Ovary (tissue), 7 donors: ENCODE measurements at regions not wholly inside any gene's neighbourhood (a gene's known extent, or its start where the extent isn't known, plus 50 kb on each side); places are given as distances from the start of the nearest gene placed in this dataset.

Source experiments
- DNase-seq, 5 donors: peaks; one replicate each; pipeline ENCODE4 v3.0.0-alpha.2; 2019 to 2020
- H3K27ac ChIP-seq, 2 donors: fragments of 200-600 bp; one replicate each; pipeline versions ENCODE4 v1.5.1 to v1.8.0; 2019 to 2022
- H3K27me3 ChIP-seq: fragments of 200-600 bp; one replicate; pipeline ENCODE4 v1.8.0; 2022
- H3K36me3 ChIP-seq: fragments of 200-600 bp; sonication (generic); one replicate; pipeline ENCODE4 v1.5.1; 2019
- H3K4me1 ChIP-seq: one replicate; pipeline ENCODE4 v1.8.1; 2013; ENCODE audit warnings: mild to moderate bottlenecking, moderate library complexity; ENCODE audit not compliant: insufficient read depth
- H3K4me3 ChIP-seq: fragments of 200-600 bp; sonication (generic); one replicate; pipeline ENCODE4 v1.5.1; 2017
- H3K9me3 ChIP-seq, 2 donors: fragments of 200-600 bp in 1 of 2; sonication (generic) in 1 of 2; one replicate each; pipeline versions ENCODE4 v1.5.1 to v1.8.1; 2013 to 2019; ENCODE audit warnings: mild to moderate bottlenecking in 1 of 2, moderate library complexity in 1 of 2
- EP300 ChIP-seq: sonication (generic); formaldehyde crosslinking; IDR thresholded peaks from one replicate; pipeline ENCODE4 v1.6.1; 2017; ENCODE audit warnings: antibody characterized with exemption
- POLR2A ChIP-seq: fragments of 450-650 bp; IDR thresholded peaks from one replicate; pipeline ENCODE4 v1.6.1; 2017; ENCODE audit warnings: antibody characterized with exemption, mild to moderate bottlenecking, moderate library complexity
- WGBS, 3 donors: extraction: QIAGEN DNeasy Blood & Tissue Kit in 1 of 3; methylation state at CpG; one replicate each; pipeline versions ENCODE4 v1.1.5 to v1.1.7; 2013 to 2017; 5-methylcytosine and 5-hydroxymethylcytosine counted together
- intact Hi-C, 4 donors: fragments of 100-400 bp; cut with DNase I; formaldehyde crosslinking; loops; one replicate each; pipeline versions ENCODE4 v1.11.0 to v1.15.1; 2022 to 2023
- TF ChIP-seq, protein P1 (sequence below), 3 donors: fragments of 450-650 bp in 2 of 3; fragments of 200-600 bp in 1 of 3; IDR thresholded peaks; one replicate each; pipeline versions ENCODE4 v1.5.1 to v1.8.0; 2016 to 2022; ENCODE audit warnings: antibody characterized with exemption in 3 of 3, mild to moderate bottlenecking in 1 of 3
- donor health status: DM: no; HTN: no; CAD: no; lungs with moderate emphysema.
- donor health status: DM: no; HTN: no; CAD: no.
- donor health status: Bipolar disorder and iron deficiency.
- donor health status: DM: no; HTN: no; CAD: no.
- donor health status: DM: yes; HTN: yes; CAD: no.

DNA sequence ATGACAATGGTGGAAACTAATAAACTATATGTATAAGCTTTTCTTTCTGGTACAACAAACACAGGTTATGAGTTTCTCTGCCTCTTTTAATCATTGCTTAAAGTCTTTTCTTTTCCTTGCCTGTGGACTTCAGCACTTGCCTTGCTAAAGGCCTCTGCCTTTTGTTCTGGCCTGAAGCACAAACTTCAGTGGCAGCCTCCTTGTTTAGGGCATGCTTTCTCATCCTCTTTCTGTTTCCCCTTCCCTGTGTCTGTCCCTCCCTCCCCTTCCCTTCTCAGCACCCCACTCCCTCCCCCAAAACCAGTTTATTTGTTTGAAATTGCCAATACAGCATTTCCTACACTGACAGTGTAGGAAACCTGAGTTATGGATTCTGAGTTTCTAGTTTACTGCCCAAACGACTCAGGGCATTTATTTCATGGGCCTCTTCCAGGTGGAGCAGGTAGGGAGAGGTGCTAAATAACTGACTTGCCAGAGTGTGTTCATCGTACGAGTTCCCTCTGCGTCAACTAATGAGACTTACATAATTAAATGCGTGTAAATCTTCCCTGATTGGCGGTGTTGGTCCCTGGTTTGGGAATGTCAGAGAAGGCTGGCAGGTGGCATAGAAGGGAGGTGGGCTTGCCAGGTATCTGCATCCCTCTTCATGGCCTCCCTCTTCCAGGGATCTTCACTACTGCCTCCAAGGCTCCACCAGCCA, 311.0 kb downstream of the FBXW7 start:
- Histone ChIP-seq H3K9me3 (no peaks in the 10 kb centered on the region), H3K36me3 (no peaks in the 10 kb centered on the region), H3K27me3 (no peaks in the 10 kb centered on the region), H3K27ac (no peak overlapping the region), H3K4me1 (no peaks in the 10 kb centered on the region), H3K4me3 (no peak overlapping the region)
- TF ChIP-seq, protein P1, sequence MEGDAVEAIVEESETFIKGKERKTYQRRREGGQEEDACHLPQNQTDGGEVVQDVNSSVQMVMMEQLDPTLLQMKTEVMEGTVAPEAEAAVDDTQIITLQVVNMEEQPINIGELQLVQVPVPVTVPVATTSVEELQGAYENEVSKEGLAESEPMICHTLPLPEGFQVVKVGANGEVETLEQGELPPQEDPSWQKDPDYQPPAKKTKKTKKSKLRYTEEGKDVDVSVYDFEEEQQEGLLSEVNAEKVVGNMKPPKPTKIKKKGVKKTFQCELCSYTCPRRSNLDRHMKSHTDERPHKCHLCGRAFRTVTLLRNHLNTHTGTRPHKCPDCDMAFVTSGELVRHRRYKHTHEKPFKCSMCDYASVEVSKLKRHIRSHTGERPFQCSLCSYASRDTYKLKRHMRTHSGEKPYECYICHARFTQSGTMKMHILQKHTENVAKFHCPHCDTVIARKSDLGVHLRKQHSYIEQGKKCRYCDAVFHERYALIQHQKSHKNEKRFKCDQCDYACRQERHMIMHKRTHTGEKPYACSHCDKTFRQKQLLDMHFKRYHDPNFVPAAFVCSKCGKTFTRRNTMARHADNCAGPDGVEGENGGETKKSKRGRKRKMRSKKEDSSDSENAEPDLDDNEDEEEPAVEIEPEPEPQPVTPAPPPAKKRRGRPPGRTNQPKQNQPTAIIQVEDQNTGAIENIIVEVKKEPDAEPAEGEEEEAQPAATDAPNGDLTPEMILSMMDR (IDR thresholded peaks at IDR 0.05), result no peak
- TF ChIP-seq EP300 (no peak), POLR2A (no peak)
- intact Hi-C loops, result no loop called here
- WGBS, 3 donors, result 90 to 94% (median 91%) methylated on average over 6 of the region's 6 CpGs
- no peak for DNase-seq

DNA sequence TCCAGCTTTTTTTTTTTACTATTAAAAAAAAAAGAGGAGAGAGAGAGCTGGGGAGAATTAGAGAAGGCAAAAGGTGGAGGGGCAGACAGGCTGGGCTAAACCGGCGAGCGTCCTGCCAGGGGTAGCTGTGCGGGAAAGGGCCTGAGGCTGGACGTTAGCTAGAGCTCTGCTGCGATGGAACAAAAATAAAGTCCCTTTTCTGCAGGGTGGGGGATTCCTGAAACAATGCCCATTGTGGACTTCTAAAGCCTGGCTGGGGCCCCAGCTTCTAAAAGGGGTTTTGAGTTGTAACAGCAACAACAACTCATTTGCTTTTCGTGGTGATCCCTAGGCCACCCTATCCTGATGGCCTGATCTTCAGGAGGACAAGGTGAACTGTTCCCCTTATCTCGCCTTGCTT, 311.7 kb downstream of the FBXW7 start:
- WGBS, 3 donors, result 72 to 86% (median 78%) methylated on average over 8 of the region's 8 CpGs
- Histone ChIP-seq H3K4me1 (no peaks in the 10 kb centered on the region), H3K27me3 (no peaks in the 10 kb centered on the region), H3K27ac (no peak overlapping the region), H3K36me3 (no peaks in the 10 kb centered on the region), H3K9me3 (no peaks in the 10 kb centered on the region), H3K4me3 (no peak overlapping the region)
- intact Hi-C loops, result no loop called here
- TF ChIP-seq EP300, result no peak
- TF ChIP-seq, protein P1 (IDR thresholded peaks at IDR 0.05), result no peak
- TF ChIP-seq POLR2A, result no peak
- DNase-seq, result no peak

DNA sequence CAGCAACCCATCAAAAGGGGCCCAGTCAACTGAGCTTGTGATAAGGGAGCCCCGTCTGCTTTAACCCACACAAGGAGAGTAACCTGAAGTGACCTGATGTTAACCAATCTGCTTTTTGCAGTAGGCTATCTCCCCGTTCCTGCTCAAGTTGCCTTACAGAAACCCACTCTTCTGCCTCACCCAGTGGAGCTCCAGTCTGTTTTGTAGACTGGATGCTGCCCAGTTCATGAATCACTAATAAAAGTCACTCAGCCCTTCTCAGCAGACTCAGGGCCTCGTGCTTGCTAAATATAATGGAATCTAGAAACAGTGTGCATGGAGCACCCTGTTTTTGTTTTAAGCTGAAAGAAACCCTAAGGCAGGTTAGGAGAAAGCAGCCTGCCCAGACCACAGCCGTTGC, 312.3 kb downstream of the FBXW7 start:
- no peaks in the 10 kb centered on the region for H3K9me3 ChIP-seq
- H3K27ac ChIP-seq, result no peak overlapping the region
- TF ChIP-seq EP300 (no peak), POLR2A (no peak)
- TF ChIP-seq, protein P1 (IDR thresholded peaks at IDR 0.05), result no peak
- no peak overlapping the region for H3K4me3 ChIP-seq
- DNase-seq, result no peak
- H3K27me3 ChIP-seq, result no peaks in the 10 kb centered on the region
- WGBS, 3 donors, result 91 to 93% (median 92%) methylated on average over 4 of the region's 4 CpGs
- intact Hi-C loops, result no loop called here
- H3K36me3 ChIP-seq, result no peaks in the 10 kb centered on the region
- no peaks in the 10 kb centered on the region for H3K4me1 ChIP-seq

DNA sequence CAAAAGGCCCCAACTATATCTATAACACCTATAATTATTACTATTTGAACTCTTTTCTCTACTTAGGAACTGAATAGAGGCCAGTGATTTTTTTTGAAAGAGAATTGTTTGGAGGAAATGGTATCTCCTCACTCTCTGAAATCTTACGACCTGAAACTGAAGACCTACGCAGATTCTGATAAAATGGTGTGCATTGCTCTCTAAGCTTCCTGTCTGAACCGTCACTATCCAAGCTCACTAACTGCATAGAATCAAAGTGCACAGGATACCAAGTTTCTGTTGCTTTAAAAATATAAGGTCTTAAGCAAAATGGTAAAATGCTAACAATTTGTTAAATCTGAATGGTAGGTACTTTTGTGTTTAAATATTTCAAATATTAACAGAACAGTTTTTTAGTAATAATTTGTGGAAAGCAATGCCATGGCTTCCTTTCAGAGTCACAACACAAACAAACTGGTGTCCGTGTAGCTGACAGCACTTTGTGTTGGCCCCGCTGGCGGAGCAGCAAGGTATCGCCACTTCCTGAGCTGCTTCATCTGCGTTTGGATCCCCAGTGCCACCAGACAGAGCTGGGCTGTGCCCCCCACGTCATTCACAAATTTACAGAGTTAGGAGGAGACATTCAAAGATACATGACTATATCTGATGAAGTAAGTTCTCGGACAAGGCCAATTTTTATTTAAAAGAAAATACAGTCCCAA, 313.9 kb downstream of the FBXW7 start:
- Histone ChIP-seq H3K27ac (no peak overlapping the region), H3K4me3 (no peak overlapping the region), H3K27me3 (no peaks in the 10 kb centered on the region), H3K4me1 (no peaks in the 10 kb centered on the region), H3K9me3 (no peaks in the 10 kb centered on the region), H3K36me3 (no peaks in the 10 kb centered on the region)
- intact Hi-C loops, result no loop called here
- WGBS, 3 donors, result 83 to 89% (median 85%) methylated on average over 10 of the region's 10 CpGs
- no peak for DNase-seq
- TF ChIP-seq EP300 (no peak), POLR2A (no peak)
- TF ChIP-seq, protein P1 (IDR thresholded peaks at IDR 0.05), result no peak
